H1 (cell line): ENCODE measurements at regions not wholly inside any gene's neighbourhood (a gene's known extent, or its start where the extent isn't known, plus 50 kb on each side); places are given as distances from the start of the nearest gene placed in this dataset.

Experiments
- CTCF ChIA-PET: fragments of 300-600 bp; sonication (Branson Sonifier 250); formaldehyde crosslinking; loops from one replicate; lab custom pipeline; 2021; ENCODE audit not compliant: partially characterized antibody; lab: Charles Lee
- POLR2A ChIA-PET: fragments of 300-600 bp; sonication (Branson Sonifier 250); formaldehyde crosslinking; loops from one replicate; lab custom pipeline; 2021; ENCODE audit warnings: inconsistent platforms; ENCODE audit not compliant: partially characterized antibody; lab: Charles Lee
- DNase-seq, 2 experiments: peaks; one replicate each; pipeline versions ENCODE4 v3.0.0 to v3.0.0-alpha.2; 2010 to 2022; ENCODE audit warnings: low spot score in 2 of 2, low read depth in 1 of 2, mixed read lengths in 1 of 2
- FAIRE-seq: peaks from 2 replicates; lab custom pipeline; 2011; peaks lifted over from hg19 to GRCh38; lab: Jason Lieb, UNC
- H2AFZ ChIP-seq: 2 replicates; pipeline ENCODE4 v1.8.1; 2012; ENCODE audit warnings: low read length, inconsistent platforms
- H2AK5ac ChIP-seq: 2 replicates; pipeline ENCODE4 v1.6.1; 2013; ENCODE audit warnings: low read depth, low read length
- H2BK120ac ChIP-seq: replicated peaks from 2 replicates; pipeline ENCODE3; 2013; ENCODE audit warnings: low read depth, low read length, inconsistent platforms
- H2BK12ac ChIP-seq: 2 replicates; pipeline ENCODE4 v1.6.1; 2013; ENCODE audit warnings: low read depth, low read length
- H2BK15ac ChIP-seq: 2 replicates; pipeline ENCODE4 v1.6.1; 2013; ENCODE audit warnings: low read length
- H2BK20ac ChIP-seq: 2 replicates; pipeline ENCODE4 v1.6.1; 2013; ENCODE audit warnings: low read length
- H2BK5ac ChIP-seq: 2 replicates; pipeline ENCODE4 v1.6.1; 2013; ENCODE audit warnings: low read depth, low read length
- H3K14ac ChIP-seq: 2 replicates; pipeline ENCODE4 v1.6.1; 2013; ENCODE audit warnings: inconsistent platforms; ENCODE audit not compliant: insufficient read length
- H3K18ac ChIP-seq: 2 replicates; pipeline ENCODE4 v1.6.1; 2013; ENCODE audit warnings: low read length; ENCODE audit errors: extremely low read depth
- H3K23ac ChIP-seq: 2 replicates; pipeline ENCODE4 v1.6.1; 2013; ENCODE audit warnings: inconsistent platforms; ENCODE audit not compliant: insufficient read length
- H3K23me2 ChIP-seq: 2 replicates; pipeline ENCODE4 v1.6.1; 2013; ENCODE audit warnings: low read depth, low read length
- H3K27ac ChIP-seq: 2 replicates; pipeline ENCODE4 v1.6.1; 2011; ENCODE audit warnings: low read depth, low read length, inconsistent platforms
- H3K27me3 ChIP-seq, 4 experiments: replicated peaks in 1 of 4; 1 replicate in 1 of 4; 2 replicates in 3 of 4; pipeline versions ENCODE4 v1.6.1 to v1.8.1; 2011 to 2013; ENCODE audit warnings: low read length in 3 of 4, mild to moderate bottlenecking in 3 of 4, inconsistent platforms in 2 of 4, mixed read lengths in 2 of 4, moderate library complexity in 1 of 4; ENCODE audit not compliant: control insufficient read depth in 3 of 4, insufficient read depth in 3 of 4; ENCODE audit errors: extremely low read depth in 1 of 4
- H3K36me3 ChIP-seq, 4 experiments: 2 replicates each; pipeline versions ENCODE4 v1.6.1 to v1.8.1; 2011 to 2013; ENCODE audit warnings: mild to moderate bottlenecking in 4 of 4, low read length in 3 of 4, moderate library complexity in 2 of 4, control low read depth in 1 of 4, inconsistent platforms in 1 of 4; ENCODE audit not compliant: insufficient read depth in 4 of 4, control insufficient read depth in 2 of 4
- H3K4ac ChIP-seq: replicated peaks from 2 replicates; pipeline ENCODE3; 2013; ENCODE audit warnings: low read length, low read depth, mixed read lengths, inconsistent platforms; ENCODE audit not compliant: insufficient read length
- H3K4me1 ChIP-seq, 4 experiments: replicated peaks in 1 of 4; 1 replicate in 1 of 4; 2 replicates in 3 of 4; pipeline versions ENCODE4 v1.6.1 to v1.8.1; 2011 to 2013; ENCODE audit warnings: low read length in 3 of 4, inconsistent platforms in 2 of 4, mixed read lengths in 1 of 4; ENCODE audit not compliant: insufficient read depth in 4 of 4, control insufficient read depth in 3 of 4
- H3K4me2 ChIP-seq, 2 experiments: 2 replicates each; pipeline versions ENCODE4 v1.6.1 to v1.8.1; 2011 to 2013; ENCODE audit warnings: low read depth in 2 of 2, low read length in 2 of 2, control low read depth in 1 of 2, inconsistent platforms in 1 of 2, mild to moderate bottlenecking in 1 of 2; ENCODE audit not compliant: insufficient read depth in 1 of 2
- H3K4me3 ChIP-seq, 4 experiments: fragments of 200-600, 300-600 bp in 1 of 4; sonication (generic), shearing (Covaris generic), sonication (Bioruptor Twin) in 1 of 4; 2 replicates each; pipeline versions ENCODE4 v1.5.1 to v1.8.1; 2011 to 2016; ENCODE audit warnings: low read length in 4 of 4, low read depth in 3 of 4, control low read depth in 2 of 4, inconsistent platforms in 2 of 4, mild to moderate bottlenecking in 2 of 4, mixed read lengths in 1 of 4, moderate library complexity in 1 of 4; ENCODE audit not compliant: insufficient read depth in 2 of 4; ENCODE audit errors: extremely low read depth in 1 of 4
- H3K56ac ChIP-seq: replicated peaks from 2 replicates; pipeline ENCODE3; 2013; ENCODE audit warnings: low read depth, mild to moderate bottlenecking, mixed read lengths, low read length, inconsistent platforms; ENCODE audit not compliant: insufficient read length
- H3K79me1 ChIP-seq: 2 replicates; pipeline ENCODE4 v1.6.1; 2013; ENCODE audit warnings: low read depth, low read length, control low read depth
- H3K79me2 ChIP-seq, 2 experiments: 2 replicates each; pipeline versions ENCODE4 v1.6.1 to v1.8.1; 2012 to 2013; ENCODE audit warnings: low read length in 2 of 2, mild to moderate bottlenecking in 2 of 2, inconsistent platforms in 1 of 2; ENCODE audit not compliant: insufficient read depth in 2 of 2, control insufficient read depth in 1 of 2
- H3K9ac ChIP-seq, 4 experiments: replicated peaks in 1 of 4; 1 replicate in 1 of 4; 2 replicates in 3 of 4; pipeline versions ENCODE4 v1.6.1 to v1.8.1; 2011 to 2013; ENCODE audit warnings: low read depth in 3 of 4, low read length in 3 of 4, control low read depth in 2 of 4, mild to moderate bottlenecking in 2 of 4, moderate library complexity in 2 of 4, inconsistent platforms in 1 of 4; ENCODE audit errors: extremely low read depth in 1 of 4
- H3K9me3 ChIP-seq, 2 experiments: 2 replicates each; pipeline versions ENCODE4 v1.6.1 to v1.8.1; 2012 to 2013; ENCODE audit warnings: mild to moderate bottlenecking in 2 of 2, moderate library complexity in 2 of 2, control low read depth in 1 of 2, inconsistent platforms in 1 of 2, low read depth in 1 of 2, low read length in 1 of 2, mixed read lengths in 1 of 2; ENCODE audit not compliant: insufficient read depth in 2 of 2
- H4K20me1 ChIP-seq, 2 experiments: replicated peaks in 1 of 2; 2 replicates each; pipeline versions ENCODE3 to v1.8.1; 2011 to 2013; ENCODE audit warnings: inconsistent platforms in 2 of 2, low read length in 2 of 2, mild to moderate bottlenecking in 1 of 2; ENCODE audit not compliant: insufficient read depth in 2 of 2, control insufficient read depth in 1 of 2
- H4K5ac ChIP-seq: 2 replicates; pipeline ENCODE4 v1.6.1; 2013; ENCODE audit warnings: low read length, low read depth, mixed read lengths, inconsistent platforms; ENCODE audit not compliant: insufficient read length
- H4K8ac ChIP-seq: 2 replicates; pipeline ENCODE4 v1.8.0; 2013; ENCODE audit warnings: mild to moderate bottlenecking, moderate library complexity, low read length, inconsistent platforms; ENCODE audit not compliant: insufficient read depth; ENCODE audit errors: extremely low read depth
- H4K91ac ChIP-seq: replicated peaks from 2 replicates; pipeline ENCODE3; 2013; ENCODE audit warnings: low read length, mixed read lengths, inconsistent platforms; ENCODE audit not compliant: insufficient read length
- JUND ChIP-seq: IDR thresholded peaks from 2 replicates; pipeline ENCODE4 v1.6.1; 2011; ENCODE audit warnings: mild to moderate bottlenecking, improper control_type of control experiment, low read length
- KDM4A ChIP-seq: IDR thresholded peaks from one replicate; pipeline ENCODE4 v1.7.1; 2012; ENCODE audit warnings: low read depth, mild to moderate bottlenecking, moderate library complexity, low read length, inconsistent platforms; ENCODE audit not compliant: severe bottlenecking
- TAF7 ChIP-seq: optimal IDR thresholded peaks from 2 replicates; pipeline ENCODE3; 2011; ENCODE audit warnings: low read depth, mild to moderate bottlenecking, inconsistent platforms, low read length, moderate library complexity, borderline replicate concordance
- WGBS, 2 experiments: shearing (Covaris generic) in 1 of 2; methylation state at CpG; one replicate each; pipeline versions ENCODE4 v1.1.6 to v1.1.7; 2013 to 2015; ENCODE audit warnings: low lambda C conversion rate in 2 of 2, mixed read lengths in 2 of 2, inconsistent platforms in 1 of 2, low coverage in 1 of 2, missing lambda C conversion rate in 1 of 2; ENCODE audit not compliant: insufficient replicate concordance in 2 of 2, insufficient coverage in 1 of 2, insufficient read length in 1 of 2; ENCODE audit errors: extremely low coverage in 1 of 2, missing lambda C conversion rate in 1 of 2; 5-methylcytosine and 5-hydroxymethylcytosine counted together

DNA sequence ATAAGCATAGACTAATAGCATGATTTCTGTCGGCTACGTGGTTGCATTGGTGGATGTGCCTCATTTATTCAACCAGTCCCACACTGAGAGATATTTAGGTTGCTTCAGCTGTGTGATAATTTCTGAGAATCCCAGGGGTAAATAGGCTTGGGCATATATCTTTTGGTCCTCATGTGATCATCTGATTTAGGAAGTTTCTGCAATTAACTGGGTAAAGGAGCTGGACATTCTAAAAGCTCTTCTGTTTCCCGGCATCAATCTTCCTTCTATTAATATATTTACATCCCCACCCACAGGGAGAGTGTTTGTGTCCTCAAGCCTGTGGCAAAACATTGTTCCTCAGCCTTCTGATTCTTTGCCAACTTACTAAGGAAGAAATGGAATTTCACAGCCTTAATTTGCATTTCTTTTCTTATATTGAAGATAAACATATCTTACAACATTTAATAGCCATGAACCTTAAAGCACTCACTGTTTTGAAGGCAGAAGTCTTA is 431.6 kb downstream of the RFC3 start:
- no peak overlapping the region for H2BK15ac ChIP-seq
- no peak overlapping the region for H2AK5ac ChIP-seq
- H2BK20ac ChIP-seq, result no peak overlapping the region
- no peak overlapping the region for H3K14ac ChIP-seq
- H3K9ac ChIP-seq, result no peak overlapping the region
- H3K23me2 ChIP-seq, result no peaks in the 10 kb centered on the region
- H4K91ac ChIP-seq, result no peak overlapping the region
- H4K5ac ChIP-seq, result no peak overlapping the region
- no peaks in the 10 kb centered on the region for H4K20me1 ChIP-seq
- CTCF ChIA-PET, result no interaction called here
- no peak overlapping the region for H3K4ac ChIP-seq
- H2BK5ac ChIP-seq, result no peak overlapping the region
- DNase-seq, result no peak
- H2BK12ac ChIP-seq, result no peak overlapping the region
- no peak overlapping the region for H2AFZ ChIP-seq
- no peaks in the 10 kb centered on the region for H3K36me3 ChIP-seq
- no peak overlapping the region for H3K23ac ChIP-seq
- no peaks in the 10 kb centered on the region for H3K27me3 ChIP-seq
- no peak overlapping the region for H2BK120ac ChIP-seq
- no peaks in the 10 kb centered on the region for H3K9me3 ChIP-seq
- FAIRE-seq, result no peak
- H3K4me3 ChIP-seq, result no peak overlapping the region
- H3K56ac ChIP-seq, result no peak overlapping the region
- no peak overlapping the region for H4K8ac ChIP-seq
- TF ChIP-seq KDM4A, result no peak
- TF ChIP-seq TAF7, result no peak
- no peak for TF ChIP-seq JUND
- no peaks in the 10 kb centered on the region for H3K79me2 ChIP-seq
- H3K27ac ChIP-seq, result no peak overlapping the region
- H3K4me2 ChIP-seq, result no peak overlapping the region
- no peaks in the 10 kb centered on the region for H3K79me1 ChIP-seq
- no peak overlapping the region for H3K18ac ChIP-seq
- WGBS, 2 experiments, result 92% methylated on average over 3 of the region's 3 CpGs; no CpG with 5 or more reads in 1 of the 2 experiments
- POLR2A ChIA-PET, result no interaction called here
- no peaks in the 10 kb centered on the region for H3K4me1 ChIP-seq
